Left forelimb (tissue), 1 donor: ENCODE measurements at regions not wholly inside any gene's neighbourhood (a gene's known extent, or its start where the extent isn't known, plus 50 kb on each side); places are given as distances from the start of the nearest gene placed in this dataset.
"Not testable (repeated sequence)": the region's sequence is repeated elsewhere in the genome, so short reads cannot be mapped to it uniquely, and the experiment has no call there.

Experiments used
- DNase-seq: peaks from one replicate; pipeline ENCODE4 v3.0.0-alpha.2; 2018; ENCODE audit warnings: low spot score

GRCh38 chr3:144931590-144931989 lies 960.0 kb downstream of the DIPK2A start:
- no peak for DNase-seq

DNA sequence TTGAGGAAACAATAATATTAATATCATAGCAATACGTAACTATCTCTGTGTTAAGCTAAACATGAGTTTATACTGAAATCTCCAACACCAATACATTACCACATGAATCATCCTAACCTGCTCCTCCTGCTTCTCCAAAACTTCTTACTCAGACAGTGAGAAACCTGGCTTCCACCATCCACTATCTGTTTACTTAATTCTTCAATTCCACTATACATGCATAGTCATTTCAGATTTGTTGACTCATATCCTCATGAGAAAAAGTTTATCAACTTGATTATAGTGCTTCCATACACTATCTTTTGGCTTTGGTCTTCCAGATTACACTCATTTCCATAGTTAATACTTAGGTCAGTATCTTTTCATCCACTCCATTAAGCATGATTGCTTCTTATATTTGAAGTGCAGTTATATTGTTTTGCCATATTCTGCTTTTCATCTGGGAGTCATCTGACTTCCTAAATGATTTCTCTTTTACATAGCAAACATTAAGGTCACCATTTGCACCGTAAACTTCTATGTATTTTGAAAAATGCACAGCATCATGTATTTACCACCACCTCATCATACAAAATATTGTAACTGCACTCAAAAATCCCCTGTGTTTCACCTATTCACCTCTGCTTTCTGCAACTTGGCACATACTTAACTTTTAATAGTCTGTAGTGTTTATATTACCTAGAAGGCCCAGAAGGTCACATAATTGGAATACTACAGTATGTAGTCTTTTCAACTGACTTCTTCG lies 970.6 kb downstream of the DIPK2A start:
- DNase-seq: no peak

DNA sequence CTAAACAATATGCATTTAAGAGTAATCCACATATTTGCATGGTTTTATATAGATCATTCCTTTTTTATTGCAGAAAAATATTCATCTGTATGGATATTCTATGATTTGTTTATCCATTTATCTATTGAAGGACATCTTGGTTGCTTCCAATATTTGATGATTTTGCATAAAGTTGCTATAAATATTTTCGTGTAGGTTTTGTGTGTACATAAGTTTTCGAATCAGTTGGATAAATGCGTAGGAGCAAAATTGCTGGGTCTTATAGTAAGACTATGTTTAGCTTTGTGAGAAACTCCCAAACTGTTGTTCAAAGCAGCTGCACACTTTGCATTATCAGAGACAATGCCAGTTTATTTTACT lies 971.2 kb downstream of the DIPK2A start:
- no peak for DNase-seq

DNA sequence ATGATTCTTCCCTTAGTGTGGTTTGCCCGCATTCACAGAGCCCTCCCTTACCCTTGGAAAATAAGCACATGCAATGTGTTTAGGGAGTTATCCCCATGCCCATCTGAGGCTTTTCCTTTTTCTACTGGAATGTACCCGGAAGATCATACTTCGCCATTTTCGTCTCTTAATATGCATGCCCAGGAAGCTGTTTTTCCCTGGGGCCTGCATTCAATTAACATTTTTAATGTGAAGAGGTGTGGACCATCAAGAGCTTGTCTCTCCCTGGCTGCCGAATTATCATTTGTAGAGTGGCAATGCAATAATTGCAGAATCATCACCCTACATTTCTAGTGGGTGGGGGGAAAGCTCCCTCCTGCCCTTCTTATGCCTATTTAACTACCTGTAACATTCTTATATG lies 976.3 kb downstream of the DIPK2A start:
- DNase-seq: no peak

GRCh38 chr3:144948711-144949110 lies 977.1 kb downstream of the DIPK2A start:
- no peak for DNase-seq

DNA sequence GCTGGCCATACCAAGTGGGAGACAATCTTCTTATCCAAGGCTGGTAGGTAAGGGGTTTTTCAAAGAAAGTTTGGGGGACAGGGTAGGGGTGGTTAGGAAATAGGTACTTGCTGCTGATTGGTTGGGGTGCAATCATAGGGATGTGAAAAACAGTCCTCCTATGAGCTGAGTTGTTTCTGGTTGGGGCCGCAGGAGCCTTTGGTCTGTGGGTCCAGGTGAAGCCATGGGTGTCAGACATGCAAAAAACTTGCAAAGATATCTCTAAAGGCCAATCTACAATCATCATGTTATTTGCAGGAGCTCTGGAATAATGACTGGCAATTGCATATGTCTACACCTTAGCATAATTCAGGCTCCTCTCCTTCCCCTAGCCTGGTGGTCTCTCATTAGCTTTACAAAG lies 982.3 kb downstream of the DIPK2A start:
- no peak for DNase-seq

- DNase-seq: no peak
Measured at GRCh38 chr3:144957398-144958101, 985.9 kb downstream of the DIPK2A start.

DNA sequence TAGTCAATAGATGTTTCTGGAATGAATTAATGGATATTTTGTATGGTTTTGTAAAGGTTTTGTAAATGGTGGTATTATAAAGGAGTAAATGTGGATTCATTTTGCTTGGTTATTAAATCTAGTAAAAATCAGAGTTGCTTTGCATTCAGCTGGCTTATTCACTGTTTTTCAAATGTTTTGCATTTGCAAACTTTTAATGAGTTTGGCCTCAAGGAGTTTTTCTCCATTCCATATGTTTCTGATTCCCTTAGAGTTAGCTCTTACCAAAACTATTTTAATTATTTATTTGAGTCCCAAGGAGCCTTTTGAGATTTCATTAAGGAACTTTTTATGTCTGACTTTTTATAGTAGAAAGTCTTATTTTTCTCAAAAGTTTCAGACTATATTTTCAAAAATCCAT lies 992.2 kb downstream of the DIPK2A start:
- no peak for DNase-seq

- no peak for DNase-seq
Measured at GRCh38 chr3:144966560-144966959, 994.9 kb downstream of the DIPK2A start.

DNA sequence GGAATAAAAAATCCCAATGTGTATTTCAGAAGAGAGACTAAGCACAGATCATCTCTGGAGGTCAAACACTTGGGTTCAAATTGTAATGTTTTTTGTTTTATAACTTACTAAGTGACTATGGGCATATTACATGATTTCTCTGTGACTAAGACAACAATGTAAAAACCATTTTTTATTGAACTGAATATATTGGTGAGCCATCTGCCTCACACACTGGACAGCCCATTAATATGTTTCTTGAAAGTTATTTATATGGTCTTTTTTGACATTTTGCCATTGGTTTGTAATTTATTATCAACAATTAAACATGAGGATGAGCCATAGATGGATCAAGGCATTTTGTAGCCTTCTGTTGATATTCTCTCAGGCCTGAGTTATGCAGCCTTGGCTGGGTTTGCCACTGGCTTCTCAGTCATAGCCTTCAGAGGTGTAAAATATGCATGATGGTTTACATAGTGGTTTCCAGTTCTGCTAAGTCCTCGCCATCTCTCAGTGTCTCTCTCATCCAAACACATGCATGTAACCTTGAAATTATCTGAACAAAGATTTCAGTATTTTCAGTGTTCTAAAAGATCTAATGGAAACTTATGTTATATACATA lies 997.2 kb downstream of the DIPK2A start:
- DNase-seq: no peak

DNA sequence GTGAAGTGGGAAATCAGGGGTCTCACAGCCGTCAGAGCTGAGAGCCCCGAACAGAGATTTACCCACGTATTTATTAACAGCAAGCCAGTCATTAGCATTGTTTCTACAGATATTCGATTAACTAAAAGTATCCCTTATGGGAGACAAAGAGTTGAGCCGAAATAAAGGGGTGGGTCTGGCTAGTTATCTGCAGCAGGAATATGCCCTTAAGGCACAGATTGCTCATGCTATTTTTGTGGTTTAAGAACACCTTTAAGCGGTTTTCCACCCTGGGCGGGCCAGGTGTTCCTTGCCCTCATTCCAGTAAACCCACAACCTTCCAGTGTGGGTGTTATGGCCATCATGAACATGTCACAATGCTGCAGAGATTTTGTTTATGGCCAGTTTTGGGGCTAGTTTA lies 1012.9 kb downstream of the DIPK2A start:
- not testable (repeated sequence) for DNase-seq

DNA sequence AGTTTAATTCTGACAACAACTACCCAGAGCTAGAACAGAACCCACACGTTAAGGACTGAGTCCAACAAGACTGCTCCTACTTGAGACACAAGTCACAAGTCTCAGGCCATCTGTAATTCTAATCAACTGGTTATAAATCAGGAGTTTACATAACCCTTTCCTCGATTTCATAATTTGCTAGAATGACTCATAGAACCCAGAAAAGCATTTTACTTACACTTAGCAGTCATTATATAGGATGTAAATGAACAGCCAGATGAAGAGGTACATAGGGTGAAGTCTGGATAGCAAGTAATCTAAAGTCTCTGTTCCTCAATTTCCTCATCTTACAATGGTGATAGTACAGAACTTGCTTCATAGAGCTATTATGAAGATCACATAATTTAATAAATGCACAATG lies 1018.2 kb downstream of the DIPK2A start:
- DNase-seq: no peak

GRCh38 chr3:144995856-144996255 lies 1024.2 kb downstream of the DIPK2A start:
- no peak for DNase-seq

- no peak for DNase-seq
Measured at GRCh38 chr3:145005427-145005826, 1033.8 kb downstream of the DIPK2A start.

- no peak for DNase-seq
Measured at GRCh38 chr3:145006271-145006670, 1034.6 kb downstream of the DIPK2A start.

DNA sequence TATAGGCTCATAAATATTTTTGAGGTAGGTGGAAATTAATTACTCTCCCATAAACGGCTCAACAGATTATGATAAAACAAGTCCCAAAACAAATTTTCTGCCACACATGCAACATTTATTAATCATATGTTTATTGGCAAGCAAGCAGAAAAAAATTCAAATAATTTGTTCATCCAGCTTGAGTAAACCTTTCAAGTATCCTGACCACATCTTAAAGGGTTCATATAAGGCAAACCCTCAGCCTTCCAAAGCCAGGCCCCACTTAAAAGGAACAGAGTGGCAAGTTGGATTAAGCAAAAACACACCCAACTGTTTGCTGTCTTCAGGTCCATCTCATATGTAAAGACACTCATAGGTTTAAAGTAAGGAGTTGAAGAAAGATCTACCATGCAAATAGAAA lies 1042.3 kb downstream of the DIPK2A start:
- DNase-seq: no peak

DNA sequence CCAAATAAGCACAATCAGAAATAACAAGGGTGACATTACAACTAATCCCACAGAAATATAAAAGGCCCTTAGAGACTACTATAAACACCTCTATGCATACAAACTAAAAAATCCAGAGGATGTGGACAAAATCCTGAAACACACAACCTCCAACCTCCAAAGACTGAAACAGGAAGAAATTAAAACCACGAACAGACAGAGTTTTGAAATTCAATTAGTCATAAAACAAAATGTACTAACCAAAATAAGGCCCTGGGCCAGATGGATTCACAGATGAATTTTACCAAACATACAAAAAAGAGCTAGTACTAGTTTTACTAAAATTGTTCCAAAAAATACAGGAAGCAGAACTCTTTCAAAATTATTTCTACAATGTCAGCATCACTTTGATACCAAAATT lies 1043.6 kb downstream of the DIPK2A start:
- no peak for DNase-seq

GRCh38 chr3:145017959-145018358 lies 1046.3 kb downstream of the DIPK2A start:
- DNase-seq: no peak

GRCh38 chr3:145022447-145022846 lies 1050.8 kb downstream of the DIPK2A start:
- DNase-seq: no peak

DNA sequence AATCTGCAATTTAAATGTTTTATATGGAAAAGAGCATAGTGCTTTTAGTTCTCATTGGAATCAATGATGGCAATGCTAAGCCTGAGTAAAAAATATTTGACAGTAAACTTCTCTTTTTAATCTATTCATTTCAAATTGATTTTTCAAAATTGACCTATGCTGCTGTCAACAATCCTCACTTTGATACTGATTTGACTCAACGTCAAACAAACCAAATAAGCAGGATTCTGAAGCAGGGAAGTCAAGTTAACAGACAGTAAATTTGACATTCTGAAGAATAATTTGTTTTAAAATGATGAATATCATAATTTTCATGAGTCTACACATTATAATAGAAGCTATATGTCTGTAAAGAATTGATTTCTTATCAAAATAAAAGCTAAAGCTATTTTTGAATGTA lies 1053.1 kb downstream of the DIPK2A start:
- DNase-seq: no peak

DNA sequence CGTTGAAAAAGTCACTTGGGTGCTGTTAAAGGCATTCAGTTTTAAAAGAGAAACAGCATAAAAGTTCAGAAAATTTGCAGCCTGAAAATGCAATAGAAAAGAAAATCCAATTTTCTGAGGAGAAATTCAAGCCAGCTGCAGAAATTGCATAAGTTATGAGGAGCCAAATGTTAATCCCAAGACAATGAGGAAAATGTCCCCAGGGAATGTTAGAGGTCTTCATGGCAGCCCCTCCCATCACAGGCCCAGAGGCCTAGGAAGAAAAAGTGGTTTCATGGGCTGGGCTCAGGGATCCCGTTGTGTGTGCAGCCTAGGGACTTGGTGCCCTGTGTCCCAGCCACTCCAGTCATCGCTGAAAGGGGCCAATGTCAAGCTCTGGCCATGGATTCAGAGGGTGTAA lies 1055.6 kb downstream of the DIPK2A start:
- not testable (repeated sequence) for DNase-seq

DNA sequence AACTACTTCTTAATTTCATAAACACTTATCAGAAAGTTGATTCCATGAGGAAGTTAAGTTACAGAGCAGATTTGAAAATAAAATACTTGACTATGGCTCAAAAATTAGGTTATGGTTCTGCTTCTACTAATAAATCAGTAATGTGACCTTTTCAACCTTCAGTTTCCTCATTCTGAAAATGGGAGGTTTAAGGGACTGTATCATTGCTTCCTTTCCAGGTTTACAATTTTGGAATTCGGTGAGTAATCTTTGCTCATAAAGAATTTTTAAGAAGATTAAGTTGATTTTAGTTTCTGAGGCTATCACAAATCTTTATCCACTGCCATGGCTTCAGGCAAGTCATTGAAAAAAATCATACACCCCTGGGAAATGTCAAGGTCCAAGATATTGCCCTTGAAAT lies 1061.2 kb downstream of the DIPK2A start:
- DNase-seq: no peak

DNA sequence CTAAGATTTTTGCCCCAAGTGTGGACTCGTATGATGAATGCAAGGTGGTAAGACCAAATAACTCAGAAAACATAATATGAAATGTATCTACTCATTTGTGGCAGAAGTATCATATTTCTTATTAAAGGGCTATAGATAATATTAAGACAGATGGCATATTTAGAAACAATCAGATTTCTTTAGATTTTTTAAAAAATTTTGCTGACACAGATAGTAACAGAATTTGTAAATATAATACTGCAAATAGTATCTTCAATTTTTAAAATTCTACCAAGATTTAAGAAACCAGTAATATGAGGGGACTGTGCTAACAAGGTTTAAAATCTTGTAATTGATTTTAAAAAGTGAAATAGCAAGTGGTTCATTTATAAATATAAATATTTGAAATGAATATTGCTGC lies 1064.1 kb downstream of the DIPK2A start:
- DNase-seq: no peak
